Thyroid gland (tissue), 4 donors: ENCODE measurements at regions not wholly inside any gene's neighbourhood (a gene's known extent, or its start where the extent isn't known, plus 50 kb on each side); places are given as distances from the start of the nearest gene placed in this dataset.

Experiments used
- DNase-seq, 2 donors: peaks; one replicate each; pipeline ENCODE4 v3.0.0-alpha.2; 2019
- H3K27ac ChIP-seq, 3 donors: fragments of 200-600 bp; sonication (generic); 1 replicate in 2 of 3; 2 replicates in 1 of 3; pipeline ENCODE4 v1.5.1; 2016 to 2019; ENCODE audit warnings: mild to moderate bottlenecking in 1 of 3, moderate library complexity in 1 of 3
- H3K27me3 ChIP-seq: fragments of 200-600 bp; sonication (generic); one replicate; pipeline ENCODE4 v1.5.1; 2019
- H3K36me3 ChIP-seq, 2 donors: fragments of 200-600 bp; sonication (generic); one replicate each; pipeline ENCODE4 v1.5.1; 2016 to 2019
- H3K4me1 ChIP-seq, 2 donors: fragments of 200-600 bp; sonication (generic); one replicate each; pipeline ENCODE4 v1.5.1; 2017 to 2019
- H3K4me3 ChIP-seq, 3 donors: fragments of 200-600 bp; sonication (generic); replicated peaks in 1 of 3; 1 replicate in 2 of 3; 2 replicates in 1 of 3; pipeline ENCODE4 v1.5.1; 2016; ENCODE audit warnings: mild to moderate bottlenecking in 1 of 3
- H3K9me3 ChIP-seq: fragments of 200-600 bp; sonication (generic); one replicate; pipeline ENCODE4 v1.5.1; 2017
- CTCF ChIP-seq, 6 experiments: fragments of 200-600 bp in 3 of 6; fragments of 450-650 bp in 3 of 6; sonication (generic) in 3 of 6; IDR thresholded peaks; one replicate each; pipeline ENCODE4 v1.5.1; 2016 to 2019; ENCODE audit warnings: antibody characterized with exemption in 6 of 6, mild to moderate bottlenecking in 2 of 6, inconsistent platforms in 1 of 6, moderate library complexity in 1 of 6
- POLR2A ChIP-seq, 2 donors: fragments of 450-650 bp; IDR thresholded peaks; one replicate each; pipeline ENCODE4 v1.6.1; 2017; ENCODE audit warnings: antibody characterized with exemption in 2 of 2, mild to moderate bottlenecking in 2 of 2, moderate library complexity in 1 of 2
- WGBS, 2 donors: methylation state at CpG; one replicate each; pipeline ENCODE4 v1.1.5; 2017; 5-methylcytosine and 5-hydroxymethylcytosine counted together
- intact Hi-C: fragments of 100-400 bp; cut with DNase I; formaldehyde crosslinking; loops from one replicate; pipeline ENCODE4 v1.15.1; 2023

GRCh38 chr1:178020968-178021640, 51.2 kb upstream of the SEC16B start:
- peaks cover 12 to 16% of the 10 kb centered on the region in 2 donors for H3K4me1 ChIP-seq
- intact Hi-C loops, result no loop called here
- peaks cover 3 to 11% of the 10 kb centered on the region in 2 donors for H3K36me3 ChIP-seq
- TF ChIP-seq CTCF (IDR thresholded peaks at IDR 0.05) (no peak), POLR2A (IDR thresholded peaks at IDR 0.05) (no peak)
- H3K27me3 ChIP-seq, result no peaks in the 10 kb centered on the region
- H3K9me3 ChIP-seq, result no peaks in the 10 kb centered on the region
- H3K4me3 ChIP-seq, result no peak overlapping the region
- WGBS, 2 donors, result 64 to 80% methylated on average over 8 of the region's 8 CpGs
- no peak for DNase-seq
- H3K27ac ChIP-seq, result no peak overlapping the region

- intact Hi-C loops, result no loop called here
- TF ChIP-seq POLR2A (IDR thresholded peaks at IDR 0.05), result no peak
- no peak for TF ChIP-seq CTCF (IDR thresholded peaks at IDR 0.05)
Measured at GRCh38 chr1:178021950-178022349, 52.1 kb upstream of the SEC16B start.

GRCh38 chr1:178023181-178023618, 53.3 kb upstream of the SEC16B start:
- WGBS, 2 donors, result 91 to 93% methylated on average over 2 of the region's 2 CpGs
- intact Hi-C loops, result no loop called here
- TF ChIP-seq CTCF (IDR thresholded peaks at IDR 0.05), result no peak
- TF ChIP-seq POLR2A (IDR thresholded peaks at IDR 0.05), result no peak
- Histone ChIP-seq H3K4me1 (peaks cover 14 to 16% of the 10 kb centered on the region in 2 donors), H3K27me3 (no peaks in the 10 kb centered on the region), H3K27ac (no peak overlapping the region), H3K9me3 (no peaks in the 10 kb centered on the region), H3K36me3 (no peaks in the 10 kb centered on the region), H3K4me3 (no peak overlapping the region)
- no peak for DNase-seq

More at GRCh38 chr1:178021950-178022349, 52.1 kb upstream of the SEC16B start:
- Histone ChIP-seq H3K36me3 (peaks cover 2 to 8% of the 10 kb centered on the region in 2 donors), H3K4me3 (no peak overlapping the region), H3K9me3 (no peaks in the 10 kb centered on the region), H3K27me3 (no peaks in the 10 kb centered on the region), H3K27ac (no peak overlapping the region), H3K4me1 (peaks cover 14 to 16% of the 10 kb centered on the region in 2 donors)
- 81 to 94% methylated on average over 4 of the region's 4 CpGs for WGBS, 2 donors
- no peak for DNase-seq

- H3K27ac ChIP-seq, result no peak overlapping the region
- H3K27me3 ChIP-seq, result no peaks in the 10 kb centered on the region
- WGBS, 2 donors, result 95 to 98% methylated on average over 3 of the region's 3 CpGs
- H3K36me3 ChIP-seq, result no peaks in the 10 kb centered on the region
- DNase-seq, result no peak
- no peaks in the 10 kb centered on the region for H3K9me3 ChIP-seq
- no peak overlapping the region for H3K4me3 ChIP-seq
- TF ChIP-seq CTCF (IDR thresholded peaks at IDR 0.05) (no peak), POLR2A (IDR thresholded peaks at IDR 0.05) (no peak)
- intact Hi-C loops, result no loop called here
- H3K4me1 ChIP-seq, result peaks cover 21 to 22% of the 10 kb centered on the region in 2 donors
Measured at GRCh38 chr1:178024504-178024903, 54.6 kb upstream of the SEC16B start.

- H3K36me3 ChIP-seq, result no peaks in the 10 kb centered on the region
- peaks cover 21 to 29% of the 10 kb centered on the region in 2 donors for H3K4me1 ChIP-seq
- DNase-seq, result no peak
- H3K27me3 ChIP-seq, result no peaks in the 10 kb centered on the region
- H3K9me3 ChIP-seq, result no peaks in the 10 kb centered on the region
- TF ChIP-seq POLR2A (IDR thresholded peaks at IDR 0.05), result no peak
- no peak for TF ChIP-seq CTCF (IDR thresholded peaks at IDR 0.05)
- WGBS, 2 donors, result 80 to 90% methylated on average over 9 of the region's 9 CpGs
- H3K4me3 ChIP-seq, result no peak overlapping the region
- no peak overlapping the region for H3K27ac ChIP-seq
- intact Hi-C loops, result no loop called here
Measured at GRCh38 chr1:178025613-178026356, 55.9 kb upstream of the SEC16B start.
